GM20000 (cell line): ENCODE measurements at regions not wholly inside any gene's neighbourhood (a gene's known extent, or its start where the extent isn't known, plus 50 kb on each side); places are given as distances from the start of the nearest gene placed in this dataset.
"Not testable (repeated sequence)": the region's sequence is repeated elsewhere in the genome, so short reads cannot be mapped to it uniquely, and the experiment has no call there.

Source experiments
- DNase-seq: peaks from one replicate; pipeline ENCODE4 v3.0.0; 2012; ENCODE audit warnings: low spot score
- TF ChIP-seq, protein P1 (sequence below): IDR thresholded peaks from 2 replicates; pipeline ENCODE4 v1.5.1; 2012; ENCODE audit warnings: mild to moderate bottlenecking, control low read depth; ENCODE audit errors: extremely low read depth, missing control alignments

GRCh38 chr7:54933643-54934042, 85.2 kb upstream of the EGFR start:
- TF ChIP-seq, protein P1, sequence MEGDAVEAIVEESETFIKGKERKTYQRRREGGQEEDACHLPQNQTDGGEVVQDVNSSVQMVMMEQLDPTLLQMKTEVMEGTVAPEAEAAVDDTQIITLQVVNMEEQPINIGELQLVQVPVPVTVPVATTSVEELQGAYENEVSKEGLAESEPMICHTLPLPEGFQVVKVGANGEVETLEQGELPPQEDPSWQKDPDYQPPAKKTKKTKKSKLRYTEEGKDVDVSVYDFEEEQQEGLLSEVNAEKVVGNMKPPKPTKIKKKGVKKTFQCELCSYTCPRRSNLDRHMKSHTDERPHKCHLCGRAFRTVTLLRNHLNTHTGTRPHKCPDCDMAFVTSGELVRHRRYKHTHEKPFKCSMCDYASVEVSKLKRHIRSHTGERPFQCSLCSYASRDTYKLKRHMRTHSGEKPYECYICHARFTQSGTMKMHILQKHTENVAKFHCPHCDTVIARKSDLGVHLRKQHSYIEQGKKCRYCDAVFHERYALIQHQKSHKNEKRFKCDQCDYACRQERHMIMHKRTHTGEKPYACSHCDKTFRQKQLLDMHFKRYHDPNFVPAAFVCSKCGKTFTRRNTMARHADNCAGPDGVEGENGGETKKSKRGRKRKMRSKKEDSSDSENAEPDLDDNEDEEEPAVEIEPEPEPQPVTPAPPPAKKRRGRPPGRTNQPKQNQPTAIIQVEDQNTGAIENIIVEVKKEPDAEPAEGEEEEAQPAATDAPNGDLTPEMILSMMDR, result no peak
- DNase-seq, result no peak

DNA sequence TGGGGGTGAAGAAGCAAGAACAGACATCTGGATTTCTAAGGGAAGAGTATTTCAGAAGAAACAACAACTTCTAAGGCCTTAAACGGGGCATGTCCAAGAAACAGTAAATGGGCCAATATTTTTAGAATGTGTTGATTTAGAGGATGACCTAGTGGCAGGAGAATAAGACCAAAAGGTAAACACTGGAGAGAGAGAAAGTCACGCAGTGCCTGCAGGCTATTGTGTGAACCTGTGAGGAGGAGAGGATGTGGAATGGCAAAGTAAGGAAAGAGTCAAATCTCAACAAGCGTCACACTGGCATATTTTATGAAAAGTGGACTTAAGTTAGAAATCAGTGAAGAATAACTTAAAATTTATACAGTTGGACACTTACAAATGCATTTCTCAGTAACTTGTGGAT, 78.1 kb upstream of the EGFR start:
- TF ChIP-seq, protein P1, result no peak
- no peak for DNase-seq

DNA sequence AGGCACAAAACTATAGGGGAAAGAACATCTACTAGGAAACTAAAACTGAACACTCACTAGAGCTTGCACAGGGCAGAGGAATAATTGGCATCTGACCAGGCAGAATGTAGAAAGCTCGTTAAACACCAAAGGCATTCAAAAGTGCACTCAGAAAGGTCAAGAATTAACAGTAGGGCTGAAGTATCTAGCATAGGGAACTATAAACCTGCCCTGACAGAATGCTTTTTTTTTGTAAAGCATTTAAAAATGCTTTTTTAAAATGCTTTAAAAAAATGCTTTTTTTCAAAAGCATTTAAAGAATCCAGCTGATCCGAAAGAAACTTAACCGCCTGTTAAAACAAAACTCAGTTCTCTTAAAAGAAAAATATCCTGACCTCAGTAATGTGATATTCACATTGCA, 74.6 kb upstream of the EGFR start:
- TF ChIP-seq, protein P1, result no peak
- DNase-seq, result no peak

DNA sequence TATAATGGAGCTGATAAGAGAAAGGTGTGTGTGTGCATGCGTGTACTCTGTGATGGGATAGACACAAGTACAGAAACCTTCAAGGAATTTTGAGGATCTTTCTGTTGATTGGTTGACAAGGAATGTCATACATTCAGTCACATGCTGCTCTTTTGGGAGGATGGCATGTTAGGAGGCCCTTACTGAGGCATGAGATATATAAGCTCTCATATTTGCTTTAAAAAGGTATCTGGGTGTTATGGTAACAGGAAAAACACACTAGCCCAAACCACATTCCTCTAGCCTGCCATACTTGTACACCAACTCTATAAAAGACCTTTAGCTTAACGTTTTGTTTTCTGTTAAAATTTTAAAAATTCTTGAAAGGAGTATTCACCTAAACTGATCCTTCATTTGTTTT, 72.5 kb upstream of the EGFR start:
- DNase-seq, result no peak
- TF ChIP-seq, protein P1, result no peak

GRCh38 chr7:54946764-54947163, 72.1 kb upstream of the EGFR start:
- TF ChIP-seq, protein P1, result no peak
- DNase-seq, result no peak

GRCh38 chr7:54947266-54947665, 71.6 kb upstream of the EGFR start:
- DNase-seq, result no peak
- TF ChIP-seq, protein P1, result no peak

DNA sequence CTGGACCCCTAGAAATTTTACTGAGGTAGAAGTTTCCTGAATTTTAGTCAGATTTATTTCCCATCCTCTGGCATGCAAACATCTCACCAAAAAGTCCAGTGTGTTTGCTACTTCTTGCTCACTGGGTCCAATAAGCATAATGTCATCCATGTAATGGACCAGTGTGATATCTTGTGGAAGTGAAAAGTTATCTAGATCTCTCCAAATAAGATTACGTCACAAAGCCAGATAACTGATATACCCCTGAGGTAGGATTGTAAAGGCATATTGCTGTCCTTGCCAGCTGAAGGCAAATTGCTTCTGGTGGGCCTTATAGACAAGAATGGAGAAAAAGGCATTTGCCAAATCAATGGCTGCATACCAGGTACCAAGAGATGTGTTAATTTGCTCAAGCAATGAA, 69.3 kb upstream of the EGFR start:
- not testable (repeated sequence) for DNase-seq

- no peak for DNase-seq
- TF ChIP-seq, protein P1, result no peak
Observed at GRCh38 chr7:54955296-54955695, 63.5 kb upstream of the EGFR start.
